ENCODE measurements at regions not wholly inside any gene's neighbourhood (a gene's known extent, or its start where the extent isn't known, plus 50 kb on each side); places are given as distances from the start of the nearest gene placed in this dataset.

DNA sequence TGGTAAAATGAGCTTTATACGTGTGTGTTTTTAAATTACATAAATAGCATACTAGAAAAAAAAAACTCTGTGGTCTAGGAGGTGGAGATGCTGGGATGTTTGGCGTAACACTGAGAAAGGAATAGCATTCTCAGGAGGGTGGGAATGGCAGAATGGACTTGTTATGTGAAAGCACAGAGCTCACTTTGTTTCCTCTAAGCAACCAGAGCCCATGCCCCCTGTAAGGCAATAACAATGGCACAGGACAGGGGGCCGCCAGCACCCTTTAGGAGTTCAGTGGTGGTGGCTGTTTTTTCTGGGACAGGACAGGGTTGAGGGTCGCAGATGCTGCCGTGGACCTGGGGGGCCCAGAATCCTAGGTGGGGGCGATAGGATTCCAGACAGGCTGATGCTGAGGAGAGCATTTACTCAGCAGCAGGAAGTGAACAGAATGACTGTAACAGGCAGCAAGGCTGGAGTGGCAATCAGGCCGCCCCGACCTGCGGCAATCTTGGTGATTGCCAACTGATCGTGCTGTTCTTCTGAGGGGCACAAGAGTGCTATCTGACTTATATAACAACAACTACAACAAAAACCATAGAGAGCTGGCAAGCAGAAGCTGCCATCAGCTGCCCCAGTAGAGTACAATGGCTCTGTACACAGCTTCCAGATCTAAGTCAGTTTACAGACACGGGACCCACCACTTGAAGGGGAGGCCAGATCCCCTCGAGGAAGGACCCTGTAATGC, 160.4 kb downstream of the UACA start:
- DNase-seq = no peak
- TF ChIP-seq CTCF (IDR thresholded peaks at IDR 0.05) = no peak
- Histone ChIP-seq H3K27me3 (no peaks in the 10 kb centered on the region), H3K27ac (no peak overlapping the region), H3K36me3 (no peaks in the 10 kb centered on the region), H3K9me3 (no peaks in the 10 kb centered on the region), H3K4me1 (peaks cover 0 to 11% (median 4%) of the 10 kb centered on the region in 3 donors), H3K4me3 (no peak overlapping the region)
- WGBS, 2 donors = 79% methylated on average over 12 of the region's 12 CpGs
- FAIRE-seq = no peak
- intact Hi-C loops (cut with DNase I) = no loop called here
- ATAC-seq = no peak

- no peaks in the 10 kb centered on the region for H3K36me3 ChIP-seq
- no peak for TF ChIP-seq CTCF (IDR thresholded peaks at IDR 0.05)
- no peak overlapping the region for H3K27ac ChIP-seq
- 81 to 84% methylated on average over 4 of the region's 4 CpGs for WGBS, 2 donors
- H3K4me3 ChIP-seq = no peak overlapping the region
- intact Hi-C loops (cut with DNase I) = no loop called here
- H3K4me1 ChIP-seq = peaks cover 0 to 11% (median 4%) of the 10 kb centered on the region in 3 donors
- no peaks in the 10 kb centered on the region for H3K27me3 ChIP-seq
- FAIRE-seq = no peak
- H3K9me3 ChIP-seq = no peaks in the 10 kb centered on the region
- ATAC-seq = no peak
- no peak for DNase-seq
Measured at GRCh38 chr15:70602281-70602680, 161.1 kb downstream of the UACA start.

- DNase-seq = no peak
- 92 to 96% methylated on average over 3 of the region's 3 CpGs for WGBS, 2 donors
- no peaks in the 10 kb centered on the region for H3K4me1 ChIP-seq
- intact Hi-C loops (cut with DNase I) = no loop called here
- peaks cover 0 to 3% (median 0%) of the 10 kb centered on the region in 4 donors for H3K27me3 ChIP-seq
- H3K9me3 ChIP-seq = peaks cover 0 to 2% (median 0%) of the 10 kb centered on the region in 4 donors
- H3K4me3 ChIP-seq = no peak overlapping the region
- no peak for FAIRE-seq
- no peaks in the 10 kb centered on the region for H3K36me3 ChIP-seq
- no peak for ATAC-seq
- H3K27ac ChIP-seq = no peak overlapping the region
- TF ChIP-seq CTCF (IDR thresholded peaks at IDR 0.05) = no peak
Measured at GRCh38 chr15:70597945-70598344, 165.4 kb downstream of the UACA start.

- Histone ChIP-seq H3K27ac (no peak overlapping the region), H3K9me3 (peaks cover 0 to 2% (median 0%) of the 10 kb centered on the region in 4 donors), H3K4me1 (no peaks in the 10 kb centered on the region), H3K27me3 (peaks cover 0 to 3% (median 0%) of the 10 kb centered on the region in 4 donors), H3K4me3 (no peak overlapping the region), H3K36me3 (no peaks in the 10 kb centered on the region)
- FAIRE-seq (no peak), DNase-seq (no peak), ATAC-seq (no peak)
- intact Hi-C loops (cut with DNase I) = no loop called here
- WGBS, 2 donors = 59 to 74% methylated on average over 5 of the region's 5 CpGs
- no peak for TF ChIP-seq CTCF (IDR thresholded peaks at IDR 0.05)
Measured at GRCh38 chr15:70597056-70597603, 166.2 kb downstream of the UACA start.
